Stimulated activated naive CD4-positive, alpha-beta T cell (primary cell): ENCODE measurements at regions not wholly inside any gene's neighbourhood (a gene's known extent, or its start where the extent isn't known, plus 50 kb on each side); places are given as distances from the start of the nearest gene placed in this dataset.

Experiments
- DNase-seq, 6 experiments: peaks; one replicate each; lab custom pipeline; 2025; lab: John Stamatoyannopoulos, UW

- no peak for DNase-seq
These were observed 65.0 kb downstream of the CBLN1 start for GRCh38 chr16:49216593-49216992.

DNA sequence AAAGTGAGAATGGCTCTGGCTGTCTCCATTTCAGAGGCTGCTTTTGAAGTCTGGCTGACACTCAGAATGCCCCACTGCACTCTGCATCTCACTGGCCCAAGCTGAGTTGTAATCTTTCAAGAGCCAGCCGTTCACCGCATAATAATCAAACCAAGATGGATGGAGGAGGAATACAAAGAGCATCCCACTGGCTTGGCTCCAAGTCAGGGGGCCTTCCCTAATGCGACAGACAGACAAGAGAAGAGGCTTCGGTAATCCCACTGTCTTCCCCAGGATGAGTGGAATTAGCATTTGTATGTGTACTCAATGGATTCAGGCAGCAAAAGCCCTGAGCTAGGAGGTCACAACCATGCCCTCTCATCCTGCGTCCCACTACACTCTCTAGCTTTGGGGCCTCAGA is 68.0 kb downstream of the CBLN1 start:
- DNase-seq, result no peak

DNA sequence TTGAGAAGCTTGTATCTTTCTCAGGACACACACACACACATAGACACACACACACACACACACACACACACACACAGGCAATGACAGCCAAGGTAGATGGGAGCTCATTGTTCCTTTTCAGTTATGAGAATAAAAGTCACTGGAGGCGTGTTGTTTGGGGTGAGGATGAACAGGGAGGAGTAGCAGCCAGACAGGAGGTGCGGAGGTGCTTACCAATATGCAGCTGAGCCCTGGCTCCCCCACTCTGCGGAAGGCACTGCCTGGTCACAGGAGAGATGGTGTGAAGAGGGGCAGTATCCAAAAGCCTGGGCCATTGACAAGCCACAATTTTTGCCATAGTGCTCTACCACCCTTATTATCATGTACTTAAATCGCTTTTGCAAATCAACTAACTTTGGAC is 77.4 kb downstream of the CBLN1 start:
- DNase-seq, result no peak

DNA sequence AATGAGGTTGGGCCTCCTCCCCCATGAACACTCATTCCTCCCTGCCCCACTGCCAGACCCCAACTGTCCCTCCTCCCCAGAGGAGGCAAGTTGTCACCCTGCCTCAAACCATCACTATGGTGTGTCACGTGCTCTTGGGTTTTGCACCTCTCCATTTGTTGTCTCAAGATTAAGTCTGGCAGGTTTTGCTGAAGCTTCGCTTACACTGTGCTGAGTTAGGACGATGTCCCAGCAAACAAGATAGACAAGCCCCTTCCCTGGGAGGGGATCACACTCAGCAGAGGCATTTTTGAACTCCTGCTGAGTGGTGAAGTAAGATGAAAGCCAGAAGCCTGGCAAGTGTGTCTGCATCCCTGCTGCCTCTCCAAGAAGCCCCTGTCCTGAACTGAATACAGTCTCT is 78.3 kb downstream of the CBLN1 start:
- no peak for DNase-seq

DNA sequence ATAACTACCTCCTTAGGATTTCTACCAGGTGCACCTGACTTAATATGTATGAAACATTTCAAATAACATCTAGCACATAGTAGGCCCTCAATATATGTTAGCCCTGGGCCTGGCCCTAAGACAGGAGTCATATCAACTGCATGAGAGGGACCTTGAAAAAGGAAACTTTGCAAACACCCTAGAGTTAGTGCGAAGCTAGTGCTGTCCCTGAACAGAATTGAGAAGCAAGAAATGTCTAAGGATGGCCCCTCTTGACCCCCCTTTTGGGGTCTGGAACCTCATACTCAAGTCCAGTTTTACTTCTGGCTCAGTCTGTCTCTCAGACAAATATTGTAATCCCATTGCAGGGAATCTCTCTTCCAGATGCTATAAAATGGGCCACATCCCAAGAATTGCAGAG is 80.5 kb downstream of the CBLN1 start:
- DNase-seq, result no peak

DNA sequence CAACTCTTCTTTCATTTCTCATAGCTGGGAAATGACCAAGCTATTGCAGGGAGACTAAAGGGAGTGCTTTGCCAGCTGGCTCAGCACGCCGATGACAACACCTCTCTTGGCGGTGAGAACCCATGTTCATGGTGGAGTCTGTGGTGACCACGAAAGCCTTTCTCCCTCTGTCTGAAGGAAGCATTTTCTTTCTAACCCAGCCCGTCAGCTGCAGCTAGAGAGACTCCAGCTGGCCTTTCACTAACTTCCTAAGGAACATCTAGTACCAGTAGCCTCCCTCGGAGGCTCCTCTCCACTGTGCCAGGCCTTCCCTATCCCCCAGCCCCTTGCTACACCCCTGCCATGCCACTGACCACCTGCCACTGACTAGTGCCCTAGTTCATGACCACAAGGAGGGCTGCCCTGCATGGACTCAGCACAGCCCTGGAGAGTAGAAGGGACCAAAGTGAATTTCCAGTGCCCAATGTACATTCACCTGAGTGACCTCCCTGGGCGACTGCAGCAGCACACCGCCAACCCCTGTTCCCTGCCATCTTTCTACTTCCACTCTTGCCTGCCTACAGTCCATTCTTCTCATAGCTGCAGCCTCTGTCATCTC is 81.3 kb downstream of the CBLN1 start:
- DNase-seq, result no peak

- no peak for DNase-seq
These were observed 86.4 kb downstream of the CBLN1 start for GRCh38 chr16:49195237-49195548.

- DNase-seq, result no peak
These were observed 87.0 kb downstream of the CBLN1 start for GRCh38 chr16:49194537-49195236.

- DNase-seq, result no peak
These were observed 88.0 kb downstream of the CBLN1 start for GRCh38 chr16:49193596-49193995.

- no peak for DNase-seq
These were observed 92.4 kb downstream of the CBLN1 start for GRCh38 chr16:49189286-49189685.

- no peak for DNase-seq
These were observed 97.7 kb downstream of the CBLN1 start for GRCh38 chr16:49183911-49184310.

GRCh38 chr16:49181791-49182518 is 99.7 kb downstream of the CBLN1 start:
- DNase-seq, result no peak

DNA sequence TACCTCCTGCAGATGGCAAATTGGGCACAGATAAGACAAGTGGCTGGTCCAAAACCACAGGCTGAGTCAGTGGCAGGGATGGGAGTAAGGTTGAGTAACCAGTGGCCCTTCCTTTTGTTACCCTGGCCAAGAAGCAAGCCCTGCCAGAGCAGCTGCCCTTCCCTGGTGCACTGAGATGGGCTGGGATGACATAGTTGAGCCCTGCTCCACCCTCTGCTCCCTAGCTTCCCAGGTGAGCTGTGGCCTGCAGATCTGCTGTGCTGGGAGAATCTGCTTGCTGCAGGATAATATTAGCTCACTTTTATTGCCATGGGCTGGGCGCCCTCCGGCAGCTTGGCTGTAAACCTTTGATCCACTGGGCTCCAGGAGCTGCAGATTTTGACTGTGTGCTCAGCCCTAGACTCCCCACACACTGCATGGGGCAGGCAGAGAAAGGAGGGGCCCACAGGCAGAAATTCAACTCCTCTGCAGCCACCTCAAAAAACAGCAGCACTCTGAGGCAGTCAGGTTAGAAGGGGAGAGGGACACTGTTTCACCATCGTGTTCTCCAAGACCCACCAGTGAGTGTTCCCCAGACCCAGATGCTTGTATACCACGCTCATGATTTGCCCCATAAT is 101.8 kb downstream of the CBLN1 start:
- DNase-seq, result no peak

GRCh38 chr16:49168126-49168525 is 113.5 kb downstream of the CBLN1 start:
- DNase-seq, result no peak

GRCh38 chr16:49165025-49165424 is 116.6 kb downstream of the CBLN1 start:
- DNase-seq, result no peak

GRCh38 chr16:49161191-49161590 is 120.4 kb downstream of the CBLN1 start:
- no peak for DNase-seq

- peak in 1 of 6 experiments; percentile 1 for DNase-seq
These were observed 123.5 kb downstream of the CBLN1 start for GRCh38 chr16:49158029-49158642.

DNA sequence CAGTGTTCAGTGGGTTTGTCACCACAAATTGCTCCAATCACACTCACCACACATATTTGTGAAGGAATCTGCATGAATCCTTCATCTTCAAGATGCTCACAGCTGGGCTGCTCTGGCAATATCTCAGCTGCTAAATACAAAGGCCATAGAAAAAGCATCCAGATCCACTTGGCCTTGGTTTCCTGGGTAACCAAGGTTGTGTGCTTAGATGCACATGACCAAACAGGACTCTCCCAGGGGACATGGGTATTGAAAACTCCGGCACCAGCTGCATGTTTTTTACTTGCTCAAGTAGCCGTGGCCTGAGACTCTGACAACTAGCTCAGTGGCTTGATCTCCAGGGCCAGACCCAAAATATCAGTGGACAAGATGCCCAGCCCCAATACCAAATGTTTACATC is 131.3 kb downstream of the CBLN1 start:
- no peak for DNase-seq

DNA sequence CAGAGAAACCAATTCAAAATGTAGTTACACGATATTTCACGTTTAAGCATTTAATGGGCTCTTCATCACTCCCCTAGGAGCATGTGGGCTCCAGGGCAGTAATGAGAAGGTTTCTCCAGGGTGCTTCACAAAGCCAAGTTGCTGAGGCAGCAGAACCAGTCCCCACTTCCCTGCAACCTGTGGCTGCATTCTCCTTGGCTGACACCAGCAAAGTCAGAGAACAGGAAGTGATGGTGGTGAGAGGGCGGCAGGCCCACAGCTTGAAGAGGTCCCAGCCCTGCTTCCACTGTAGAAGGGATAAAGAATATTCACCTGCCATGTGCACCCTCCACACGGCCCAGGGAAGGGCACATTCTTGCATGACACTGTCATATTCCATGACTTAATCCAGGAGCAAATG is 133.2 kb downstream of the CBLN1 start:
- no peak for DNase-seq

DNA sequence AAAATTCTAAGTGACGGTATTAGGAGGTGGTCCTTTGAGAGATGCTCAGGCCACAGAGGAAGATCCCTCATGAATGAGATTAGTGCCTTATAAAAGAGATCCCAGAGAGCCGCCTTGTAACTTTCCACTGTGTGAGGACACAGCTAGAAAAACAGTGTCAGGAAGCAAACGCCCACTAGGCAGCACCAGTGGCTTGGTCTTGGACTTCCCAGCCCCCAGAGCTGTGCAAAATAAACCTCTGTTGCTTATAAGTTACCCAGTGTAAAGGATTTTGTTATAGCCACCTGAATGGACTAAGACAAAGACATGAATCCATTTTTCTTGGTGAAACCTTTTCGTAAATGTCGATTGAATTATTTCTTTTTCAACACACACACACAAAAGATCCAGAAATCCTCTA is 141.0 kb downstream of the CBLN1 start:
- DNase-seq, result no peak

DNA sequence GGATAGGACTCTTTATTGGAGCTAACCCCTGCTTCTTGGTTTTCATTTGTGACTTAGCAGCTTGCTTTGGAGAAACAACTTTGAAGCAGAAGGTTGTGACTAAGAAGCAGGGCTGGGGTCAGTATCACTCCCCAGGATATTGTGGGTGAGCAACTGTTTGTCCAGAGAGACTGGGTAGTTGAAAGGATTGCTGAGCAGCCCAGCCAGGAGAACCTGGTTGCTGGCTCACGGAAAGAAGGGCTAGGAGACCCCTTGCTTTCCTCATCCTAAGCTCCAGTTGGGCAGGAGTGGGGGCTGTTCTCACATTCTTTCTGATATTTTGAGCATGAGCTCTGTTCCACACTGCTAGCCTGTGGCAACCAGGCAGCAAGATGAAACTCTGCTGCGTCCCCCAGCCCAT is 151.2 kb downstream of the CBLN1 start:
- no peak for DNase-seq

DNA sequence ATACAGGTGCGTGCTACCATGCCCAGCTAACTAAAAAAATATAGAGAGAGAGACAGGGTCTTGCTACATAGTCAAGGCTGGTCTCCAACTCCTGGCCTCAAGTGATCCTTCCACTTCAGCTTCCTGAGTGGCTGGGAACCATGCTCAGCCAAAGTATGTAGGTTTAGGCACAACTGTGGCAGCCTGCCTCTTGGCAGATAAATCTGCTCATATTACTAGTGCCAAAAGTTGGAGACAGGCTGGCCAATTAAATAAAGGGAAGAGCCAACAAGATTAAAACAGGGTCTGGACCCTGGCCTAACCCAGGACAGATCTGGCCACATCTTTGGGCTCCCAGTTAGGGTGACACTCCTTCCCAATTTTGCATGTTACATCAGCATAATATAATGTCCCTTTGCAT is 151.7 kb downstream of the CBLN1 start:
- no peak for DNase-seq

DNA sequence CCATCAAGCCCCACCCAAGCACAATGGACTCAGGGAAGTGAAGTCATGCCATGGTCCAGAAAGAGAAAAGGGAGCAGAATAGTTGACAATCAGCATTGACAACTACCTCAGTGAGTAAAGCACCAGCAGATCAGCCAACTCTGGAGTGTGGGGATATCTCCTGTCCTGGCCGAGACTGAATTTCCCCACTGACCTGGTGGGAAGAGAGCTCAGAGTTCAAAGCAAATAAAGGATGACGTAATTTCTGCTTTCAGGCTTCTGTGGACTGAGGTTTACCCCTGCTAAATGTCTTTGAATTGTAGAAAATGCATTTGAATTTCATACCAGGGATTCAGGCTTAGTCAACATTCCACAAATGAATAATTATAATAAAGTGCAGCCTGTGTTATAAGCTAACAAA is 152.9 kb downstream of the CBLN1 start:
- DNase-seq, result no peak
